Activated CD8-positive, alpha-beta memory T cell treated with anti-CD3 and anti-CD28 coated beads, Interleukin-2, amount 50 U/mL, for 24 hours (primary cell): ENCODE measurements at regions not wholly inside any gene's neighbourhood (a gene's known extent, or its start where the extent isn't known, plus 50 kb on each side); places are given as distances from the start of the nearest gene placed in this dataset.

Experiments used
- DNase-seq: peaks from one replicate; pipeline ENCODE4 v3.0.0-alpha.2; 2020; ENCODE audit errors: extremely low read depth

GRCh38 chr22:47691152-47691895 lies 928.9 kb downstream of the TBC1D22A start:
- DNase-seq: no peak

- no peak for DNase-seq
These were observed 928.1 kb downstream of the TBC1D22A start for GRCh38 chr22:47690586-47690985.

GRCh38 chr22:47690166-47690565 lies 927.7 kb downstream of the TBC1D22A start:
- no peak for DNase-seq

DNA sequence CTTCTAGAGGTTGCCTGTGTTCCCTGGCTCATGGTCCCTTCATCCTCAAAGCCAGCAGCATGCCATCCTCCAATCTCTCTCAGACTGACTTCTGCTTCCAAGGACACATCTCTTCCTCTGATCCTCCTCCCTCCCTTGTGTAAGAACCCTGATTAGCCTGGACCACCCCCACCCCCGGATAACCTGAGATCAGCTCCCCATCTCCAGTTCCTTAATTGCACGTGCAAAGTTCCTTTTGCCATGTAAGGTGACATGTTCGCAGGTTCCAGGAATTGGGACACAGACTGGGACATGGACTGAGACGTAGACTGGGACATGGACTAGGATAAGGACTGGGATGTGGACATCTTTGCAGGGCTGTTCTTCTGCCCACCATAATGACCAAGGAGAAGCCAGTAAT lies 925.3 kb downstream of the TBC1D22A start:
- no peak for DNase-seq

GRCh38 chr22:47687346-47687655 lies 924.9 kb downstream of the TBC1D22A start:
- no peak for DNase-seq

GRCh38 chr22:47686594-47687345 lies 924.3 kb downstream of the TBC1D22A start:
- DNase-seq: no peak

DNA sequence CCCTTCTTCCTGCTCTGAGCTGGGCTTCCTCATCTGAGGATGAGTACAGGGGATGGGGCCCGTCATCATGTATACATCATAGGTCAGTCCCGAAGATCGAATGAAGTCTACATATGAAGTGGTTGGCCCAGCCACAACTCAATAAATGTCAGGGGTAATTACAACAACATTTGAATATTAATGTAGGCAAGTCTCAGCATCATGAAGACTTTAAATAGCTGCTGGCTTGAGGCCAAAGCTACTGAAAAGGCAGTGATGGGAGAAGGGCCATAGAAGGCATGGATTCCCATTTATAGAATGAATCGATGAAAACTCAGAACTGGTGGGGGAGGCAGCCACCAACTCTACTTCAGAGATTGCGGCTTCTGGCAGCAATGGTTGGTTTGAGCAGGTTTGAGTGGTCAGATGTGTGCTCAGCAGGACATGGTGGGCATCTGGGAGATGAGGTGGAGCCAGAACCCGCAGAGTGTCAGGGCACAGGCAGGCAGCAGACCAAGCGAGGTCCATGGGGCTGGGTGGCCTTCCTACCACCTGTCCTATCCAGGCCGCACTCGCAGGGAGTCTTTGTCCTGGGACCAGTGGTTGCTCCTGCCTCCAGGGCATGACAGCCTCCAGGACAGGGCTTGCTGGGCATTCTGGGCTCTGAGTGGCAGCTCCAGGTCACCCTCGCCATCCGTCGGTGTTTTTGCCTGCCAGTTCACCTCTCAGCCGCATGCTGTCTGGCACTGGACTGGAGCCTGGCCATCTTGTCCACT lies 919.1 kb downstream of the TBC1D22A start:
- no peak for DNase-seq

GRCh38 chr22:47678636-47679287 lies 916.3 kb downstream of the TBC1D22A start:
- no peak for DNase-seq

- no peak for DNase-seq
These were observed 915.6 kb downstream of the TBC1D22A start for GRCh38 chr22:47678048-47678447.

DNA sequence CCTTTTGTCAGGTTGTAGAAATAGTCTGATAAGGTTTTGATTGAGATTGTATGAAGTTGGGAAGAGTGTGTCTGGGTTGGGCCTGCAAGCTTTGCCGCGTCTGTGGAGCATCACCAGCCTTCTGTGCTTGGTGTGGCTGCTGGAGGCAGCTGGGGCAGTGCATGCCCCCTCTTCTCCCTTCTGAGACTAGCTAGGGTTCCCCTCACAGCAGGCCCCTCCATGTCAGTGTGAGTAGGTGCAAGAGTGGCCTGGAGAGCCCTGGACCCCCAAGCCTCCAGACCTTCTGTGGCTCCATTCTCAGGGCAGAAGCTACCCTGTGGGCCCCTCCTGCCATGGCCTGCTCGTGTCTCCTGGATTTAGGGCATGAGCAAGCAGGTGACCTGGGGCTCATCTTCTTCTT lies 914.2 kb downstream of the TBC1D22A start:
- DNase-seq: no peak

DNA sequence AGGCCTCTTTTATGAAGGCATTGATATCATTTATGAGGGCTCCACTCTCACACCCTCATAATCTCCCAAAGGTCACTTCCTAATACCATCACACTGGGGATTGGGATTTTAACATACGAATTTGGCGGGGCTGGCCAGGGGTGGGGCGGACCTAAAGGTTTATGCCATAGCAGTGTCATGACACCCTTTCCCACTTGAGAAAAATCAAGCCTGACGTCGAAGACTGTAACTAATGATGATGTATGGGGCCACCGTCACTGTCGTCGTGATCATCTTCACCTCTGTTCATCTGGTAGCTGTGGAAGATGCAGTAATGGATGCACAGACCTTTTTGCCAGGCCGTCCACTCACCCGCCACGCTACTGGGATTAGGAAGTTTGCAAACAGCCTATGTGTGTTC lies 912.1 kb downstream of the TBC1D22A start:
- no peak for DNase-seq

- no peak for DNase-seq
These were observed 911.1 kb downstream of the TBC1D22A start for GRCh38 chr22:47673557-47673956.

GRCh38 chr22:47672526-47672925 lies 910.1 kb downstream of the TBC1D22A start:
- DNase-seq: no peak

DNA sequence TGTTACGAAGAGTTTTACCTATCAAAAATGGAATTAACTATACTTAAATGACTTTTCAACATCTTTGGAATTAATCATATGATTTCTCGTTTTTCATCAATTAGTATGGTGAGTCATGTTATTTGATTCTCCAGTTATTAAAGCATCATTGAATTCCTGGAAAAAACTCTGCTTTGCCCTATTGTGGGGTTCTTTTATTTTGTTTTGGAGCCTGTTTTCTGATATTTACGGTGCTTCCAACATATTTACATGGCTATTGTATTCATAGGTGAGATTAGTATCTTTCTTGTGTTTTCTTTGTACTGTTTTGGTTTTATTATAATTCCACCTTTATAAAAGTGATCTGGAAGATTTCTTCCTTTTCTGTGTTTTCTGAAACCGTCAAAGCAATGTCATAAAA lies 902.7 kb downstream of the TBC1D22A start:
- no peak for DNase-seq

- DNase-seq: no peak
These were observed 901.5 kb downstream of the TBC1D22A start for GRCh38 chr22:47663615-47664605.

GRCh38 chr22:47659467-47660223 lies 897.2 kb downstream of the TBC1D22A start:
- DNase-seq: no peak

DNA sequence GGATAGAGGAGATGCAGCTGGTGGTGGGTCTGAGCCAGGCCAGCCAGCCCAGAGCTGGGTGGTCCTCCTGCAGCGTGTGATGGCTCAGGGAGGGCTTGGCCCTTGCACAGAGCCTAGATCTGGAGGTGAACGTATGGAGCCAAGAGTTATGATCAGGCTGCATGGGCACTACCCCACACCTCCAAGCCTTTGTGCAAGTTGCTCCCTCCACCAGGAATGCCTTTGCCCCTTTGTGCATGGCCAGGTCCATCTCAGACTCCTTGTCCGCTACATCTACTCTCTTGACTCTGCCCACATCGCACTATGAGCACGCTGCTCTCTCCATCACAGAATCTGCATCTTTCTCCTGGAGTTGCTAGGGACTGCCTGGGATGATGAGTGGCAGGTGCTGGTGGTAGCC lies 895.7 kb downstream of the TBC1D22A start:
- DNase-seq: no peak

GRCh38 chr22:47657224-47657623 lies 894.8 kb downstream of the TBC1D22A start:
- DNase-seq: no peak

- DNase-seq: no peak
These were observed 894.4 kb downstream of the TBC1D22A start for GRCh38 chr22:47656806-47657205.

DNA sequence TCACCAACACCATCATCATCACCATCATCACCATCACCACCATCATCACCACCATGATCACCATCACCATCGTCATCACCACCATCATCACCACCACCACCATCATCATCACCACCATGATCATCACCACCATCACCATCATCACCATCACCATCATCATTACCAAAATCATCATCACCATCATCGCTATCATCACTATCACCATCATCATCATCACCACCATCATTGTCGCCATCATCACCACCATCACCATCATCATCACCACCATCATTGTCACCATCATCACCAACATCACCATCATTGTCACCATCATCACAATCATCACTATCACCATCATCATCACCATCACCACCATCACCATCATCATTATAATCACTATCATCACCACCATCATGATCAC lies 893.5 kb downstream of the TBC1D22A start:
- no peak for DNase-seq
